ENCODE measurements at regions not wholly inside any gene's neighbourhood (a gene's known extent, or its start where the extent isn't known, plus 50 kb on each side); places are given as distances from the start of the nearest gene placed in this dataset.

- TF ChIP-seq EZH2 (IDR thresholded peaks at IDR 0.05; ENCODE audit: borderline replicate concordance, insufficient read depth, low read depth, low read length, poor library complexity, severe bottlenecking): no peak
- TF ChIP-seq, protein P1, sequence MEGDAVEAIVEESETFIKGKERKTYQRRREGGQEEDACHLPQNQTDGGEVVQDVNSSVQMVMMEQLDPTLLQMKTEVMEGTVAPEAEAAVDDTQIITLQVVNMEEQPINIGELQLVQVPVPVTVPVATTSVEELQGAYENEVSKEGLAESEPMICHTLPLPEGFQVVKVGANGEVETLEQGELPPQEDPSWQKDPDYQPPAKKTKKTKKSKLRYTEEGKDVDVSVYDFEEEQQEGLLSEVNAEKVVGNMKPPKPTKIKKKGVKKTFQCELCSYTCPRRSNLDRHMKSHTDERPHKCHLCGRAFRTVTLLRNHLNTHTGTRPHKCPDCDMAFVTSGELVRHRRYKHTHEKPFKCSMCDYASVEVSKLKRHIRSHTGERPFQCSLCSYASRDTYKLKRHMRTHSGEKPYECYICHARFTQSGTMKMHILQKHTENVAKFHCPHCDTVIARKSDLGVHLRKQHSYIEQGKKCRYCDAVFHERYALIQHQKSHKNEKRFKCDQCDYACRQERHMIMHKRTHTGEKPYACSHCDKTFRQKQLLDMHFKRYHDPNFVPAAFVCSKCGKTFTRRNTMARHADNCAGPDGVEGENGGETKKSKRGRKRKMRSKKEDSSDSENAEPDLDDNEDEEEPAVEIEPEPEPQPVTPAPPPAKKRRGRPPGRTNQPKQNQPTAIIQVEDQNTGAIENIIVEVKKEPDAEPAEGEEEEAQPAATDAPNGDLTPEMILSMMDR (IDR thresholded peaks at IDR 0.05): no peak
Measured at GRCh38 chr13:55483626-55484158, 1657.0 kb upstream of the PRR20A start.

Measured in B cell (primary cell).